Left colon (tissue), 2 donors: ENCODE measurements at regions not wholly inside any gene's neighbourhood (a gene's known extent, or its start where the extent isn't known, plus 50 kb on each side); places are given as distances from the start of the nearest gene placed in this dataset.
"Not testable (repeated sequence)": the region's sequence is repeated elsewhere in the genome, so short reads cannot be mapped to it uniquely, and the experiment has no call there.

ENCODE experiments used
- ATAC-seq: fragments of 200-7000 bp; cut with Tn5 transposase; one replicate; pipeline ENCODE4 v1.9.1; 2020; ENCODE audit warnings: mild to moderate bottlenecking, moderate library complexity
- DNase-seq, 2 donors: peaks; one replicate each; pipeline ENCODE4 v3.0.0-alpha.2; 2020
- intact Hi-C, 2 donors: fragments of 100-400 bp; cut with DNase I in 1 of 2; cut with micrococcal nuclease in 1 of 2; formaldehyde crosslinking; loops; one replicate each; pipeline versions ENCODE4 v1.11.2 to v1.14.0; 2022; cut with DNase I, micrococcal nuclease
- donor health status: DM: no; HTN: no; CAD: no.
- donor health status: DM: yes; HTN: yes; CAD: no.

DNA sequence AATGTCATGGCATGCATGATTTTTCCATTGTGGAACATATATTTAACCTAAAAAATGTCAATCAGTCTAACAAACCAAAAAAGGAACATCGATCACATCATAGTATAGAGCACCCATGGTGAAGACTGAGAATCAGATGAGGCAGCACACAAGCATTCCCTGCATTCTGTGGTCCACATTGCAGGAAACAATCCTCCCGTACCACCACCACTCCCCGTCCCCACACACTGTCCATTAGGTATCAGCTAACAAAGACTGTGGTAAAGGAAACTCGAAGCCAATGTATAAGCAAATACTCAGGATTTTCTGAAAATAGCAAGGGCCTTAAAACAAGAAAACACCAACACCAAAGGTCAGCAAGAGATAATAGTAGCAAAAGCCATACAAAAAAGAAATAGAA, 1104.4 kb upstream of the SEMA6A start:
- intact Hi-C loops: no loop called here
- no peak for ATAC-seq
- no peak for DNase-seq

GRCh38 chr5:117675646-117676045, 1101.0 kb upstream of the SEMA6A start:
- ATAC-seq (no peak), DNase-seq (no peak)
- intact Hi-C loops: no loop called here

DNA sequence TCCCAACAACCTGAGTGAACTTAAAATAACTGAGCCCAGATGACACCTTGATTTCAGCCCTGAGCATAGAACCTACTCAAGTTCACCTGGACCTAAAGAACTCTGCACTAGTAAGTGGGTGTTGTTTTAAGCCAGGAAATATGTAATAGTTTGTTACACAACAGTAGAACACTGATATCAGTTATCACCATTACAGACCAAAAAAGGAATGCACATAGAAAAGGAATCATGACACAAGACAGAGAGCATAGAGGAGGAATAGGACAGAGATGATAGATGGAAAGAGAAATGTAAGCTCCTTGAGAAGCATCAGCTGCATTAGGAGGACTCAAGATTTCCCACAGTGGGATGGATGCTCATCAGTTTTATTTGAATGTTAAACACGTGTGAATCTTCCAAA, 1096.9 kb upstream of the SEMA6A start:
- DNase-seq: no peak
- no peak for ATAC-seq
- intact Hi-C loops: no loop called here

DNA sequence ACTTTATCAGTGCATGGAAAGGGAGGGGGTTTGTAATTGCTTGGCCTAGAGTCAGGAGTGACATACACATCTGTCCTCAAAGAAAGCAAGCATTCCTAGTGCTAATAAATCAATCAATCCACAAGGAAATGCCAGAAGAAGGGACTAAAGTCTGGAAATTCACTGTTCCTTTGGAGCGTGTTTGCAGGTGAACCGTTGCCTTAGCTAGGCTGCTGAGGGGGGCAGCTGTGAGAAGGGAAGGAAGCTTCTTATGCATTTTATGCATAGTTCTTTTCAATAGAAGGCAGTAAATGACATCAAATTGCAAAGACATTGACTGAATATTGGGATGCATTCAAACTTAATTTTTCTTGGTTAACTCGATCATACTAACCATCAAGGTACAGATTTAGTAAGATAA, 1092.5 kb upstream of the SEMA6A start:
- DNase-seq: no peak
- intact Hi-C loops: no loop called here
- ATAC-seq: no peak

GRCh38 chr5:117665121-117665520, 1090.5 kb upstream of the SEMA6A start:
- ATAC-seq (no peak), DNase-seq (no peak)
- intact Hi-C loops: no loop called here

DNA sequence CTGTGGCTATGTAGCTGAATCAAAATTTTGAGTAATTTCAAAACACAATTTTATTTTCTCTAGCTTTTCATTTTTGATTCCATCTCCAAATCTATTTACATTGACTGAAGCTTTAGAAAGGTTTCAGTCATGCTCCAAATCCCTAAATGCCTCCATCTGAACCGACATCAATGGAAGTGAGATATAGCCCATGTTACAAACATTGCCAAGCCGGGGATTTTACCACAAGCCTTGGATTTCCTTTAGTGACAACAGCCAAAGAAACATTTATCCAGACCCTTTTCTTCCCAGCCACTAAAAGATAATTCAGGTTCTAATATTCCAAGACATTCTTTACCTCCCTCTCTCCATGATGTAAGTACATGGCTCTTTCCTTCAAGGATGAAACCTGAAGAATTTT, 1087.7 kb upstream of the SEMA6A start:
- ATAC-seq: no peak
- intact Hi-C loops: no loop called here
- no peak for DNase-seq

GRCh38 chr5:117657541-117657940, 1082.9 kb upstream of the SEMA6A start:
- DNase-seq: no peak
- intact Hi-C loops: no loop called here
- ATAC-seq: no peak

- no peak for ATAC-seq
- intact Hi-C loops: no loop called here
- no peak for DNase-seq
Observed at GRCh38 chr5:117652958-117653280, 1078.3 kb upstream of the SEMA6A start.

DNA sequence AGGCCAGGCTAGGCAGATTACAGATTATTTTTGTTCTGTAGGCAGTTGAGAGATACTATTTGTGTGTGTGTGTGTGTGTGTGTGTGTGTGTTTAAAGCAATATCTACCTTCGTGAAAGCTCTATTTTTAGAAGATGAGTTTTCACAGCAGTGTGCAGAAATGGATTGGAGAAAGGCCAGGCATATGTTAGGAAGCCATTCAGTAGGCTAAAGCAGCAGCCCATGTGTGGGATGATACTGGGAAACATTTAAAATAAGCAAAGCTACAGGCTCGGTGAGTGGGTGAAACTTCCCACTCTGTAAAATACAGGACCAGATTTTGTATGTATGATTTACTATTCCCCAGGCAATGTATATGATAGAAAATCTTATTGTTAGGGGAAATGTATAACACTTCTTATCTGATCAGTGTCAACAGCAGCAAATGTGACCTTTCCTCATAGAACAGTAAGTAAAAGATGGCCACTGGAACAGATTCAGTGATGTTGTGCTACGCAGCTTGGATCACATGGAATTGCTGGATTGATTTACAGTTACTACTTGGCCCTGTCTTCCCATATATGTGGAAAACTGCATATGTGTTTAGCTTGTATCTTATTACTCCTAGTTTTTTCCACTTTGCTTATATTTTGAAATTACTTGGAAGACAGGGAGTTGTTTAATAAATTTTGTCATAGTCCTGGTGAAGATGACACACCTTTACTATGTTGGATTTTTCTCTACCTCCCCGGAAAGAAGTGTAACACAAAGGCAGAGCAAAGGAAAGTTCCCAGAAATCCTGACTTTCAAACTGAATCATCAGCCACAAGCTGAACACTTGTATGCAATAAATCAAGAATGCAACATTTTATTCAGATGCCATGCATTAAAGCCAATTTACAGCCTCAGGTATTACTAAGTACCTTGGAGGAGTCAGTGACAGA, 1077.7 kb upstream of the SEMA6A start:
- intact Hi-C loops: no loop called here
- no peak for DNase-seq
- ATAC-seq: no peak

GRCh38 chr5:117649821-117650220, 1075.2 kb upstream of the SEMA6A start:
- no peak for ATAC-seq
- intact Hi-C loops: no loop called here
- DNase-seq: no peak

DNA sequence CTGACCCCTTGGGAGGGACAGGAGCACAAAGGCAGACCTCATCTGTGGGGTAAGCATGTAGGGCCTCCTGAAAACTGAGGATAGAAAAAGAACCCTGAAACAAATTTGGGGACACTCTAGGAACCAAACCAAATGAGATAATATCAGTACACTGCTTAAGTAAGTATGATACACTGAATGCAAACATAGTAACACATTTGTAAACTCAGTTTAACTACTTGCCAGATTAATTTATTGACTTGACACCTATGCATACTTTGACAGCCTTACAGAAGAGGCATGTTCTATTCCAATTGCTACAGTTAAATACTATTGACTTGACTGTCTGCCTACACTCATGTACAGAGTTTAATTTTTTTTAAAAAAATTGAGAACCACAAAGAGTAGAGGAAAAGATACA, 1070.8 kb upstream of the SEMA6A start:
- DNase-seq (no peak), ATAC-seq (no peak)
- intact Hi-C loops: no loop called here

GRCh38 chr5:117638581-117638980, 1064.0 kb upstream of the SEMA6A start:
- intact Hi-C loops: no loop called here
- ATAC-seq (no peak), DNase-seq (no peak)

DNA sequence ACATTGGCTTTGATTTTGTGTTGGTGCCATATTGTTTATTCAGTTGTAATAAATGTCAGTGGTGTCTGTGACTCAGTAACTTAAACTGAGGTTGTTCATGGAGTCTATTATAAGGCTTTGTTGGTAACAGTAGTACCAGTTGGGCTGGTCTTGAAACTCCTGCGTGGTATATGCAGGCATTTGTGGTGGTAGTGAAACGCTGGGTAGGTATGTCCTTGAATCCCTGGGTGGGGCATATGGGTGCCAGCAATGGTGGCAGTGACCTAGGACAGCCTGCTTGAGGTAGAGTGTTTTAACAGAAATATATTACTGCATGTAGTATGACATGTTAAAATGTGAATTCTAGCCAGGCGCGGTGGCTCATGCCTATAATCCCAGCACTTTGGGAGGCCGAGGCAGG, 1058.5 kb upstream of the SEMA6A start:
- no peak for ATAC-seq
- intact Hi-C loops: no loop called here
- DNase-seq: no peak

DNA sequence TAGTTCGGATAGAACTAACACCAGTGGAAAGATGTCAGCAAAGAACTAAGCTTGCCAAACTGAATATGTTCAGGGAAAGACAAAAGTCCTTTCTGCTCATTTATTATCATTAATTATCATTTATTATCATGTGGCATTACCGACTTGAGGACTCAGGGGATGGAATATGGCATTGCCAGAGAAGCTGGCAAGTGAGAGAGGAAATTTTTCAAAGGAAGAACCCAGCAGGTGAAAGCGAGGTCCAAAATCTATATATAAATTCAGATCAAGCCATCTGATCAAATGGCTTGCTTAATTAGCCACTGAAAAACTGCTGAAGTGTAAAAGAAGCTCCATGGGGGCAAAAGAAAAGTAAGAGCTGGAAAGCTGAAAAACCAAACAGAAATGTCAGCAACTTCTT, 1049.6 kb upstream of the SEMA6A start:
- DNase-seq (no peak), ATAC-seq (no peak)
- intact Hi-C loops: no loop called here

DNA sequence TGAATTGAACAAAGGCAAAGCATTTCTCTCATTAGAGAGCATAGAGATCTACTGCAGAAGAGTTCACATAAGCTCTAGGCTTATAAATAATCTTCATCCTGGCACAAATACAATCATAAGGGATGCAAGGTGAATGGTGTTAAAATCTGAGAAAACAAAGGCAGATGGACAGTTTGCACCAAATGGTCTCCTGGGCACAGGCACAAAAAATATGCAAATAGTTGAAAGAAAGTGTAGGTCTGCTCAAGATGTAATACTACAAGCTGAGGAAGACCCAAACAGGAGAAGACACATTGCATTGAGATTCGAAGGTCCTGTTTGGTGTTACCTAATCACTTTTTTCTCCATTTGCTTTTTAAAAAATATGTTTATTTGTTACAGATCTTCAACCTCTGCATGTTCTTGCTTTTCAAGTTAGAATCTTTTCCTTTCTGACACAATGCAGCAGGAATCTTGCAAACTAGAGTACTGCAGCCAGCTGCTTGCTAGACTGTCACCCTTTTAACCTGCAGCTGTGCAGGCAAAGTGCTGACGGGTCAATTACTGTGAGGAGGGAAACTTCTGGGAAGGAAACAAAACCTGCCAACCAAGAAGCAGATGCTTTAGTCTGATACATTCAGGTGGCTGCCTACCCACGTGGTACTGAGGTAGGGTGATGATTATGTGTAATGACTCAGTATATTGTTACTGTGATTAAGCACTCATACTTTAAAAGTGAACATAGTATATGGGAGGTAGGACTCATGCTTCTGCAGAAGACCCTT, 1048.6 kb upstream of the SEMA6A start:
- ATAC-seq (no peak), DNase-seq (no peak)
- intact Hi-C loops: no loop called here

DNA sequence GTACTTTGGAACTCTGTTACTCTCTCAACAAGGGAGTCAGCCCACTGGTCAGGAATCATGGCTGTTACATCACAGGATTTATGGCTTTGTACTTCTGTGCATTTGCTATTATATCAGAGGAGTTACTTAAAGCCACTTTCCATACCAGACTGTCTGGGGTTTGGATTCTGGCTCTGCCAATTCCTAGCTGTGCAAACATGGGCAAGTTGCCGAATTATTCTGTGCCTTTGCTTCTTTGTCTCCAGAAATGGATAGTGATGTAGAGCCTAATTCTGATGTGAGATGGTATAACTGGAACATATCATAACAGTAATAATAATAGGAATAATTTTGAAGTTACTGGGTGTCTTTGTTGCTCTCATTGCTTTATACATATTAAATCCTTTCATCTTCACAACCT, 1047.3 kb upstream of the SEMA6A start:
- intact Hi-C loops: no loop called here
- ATAC-seq: no peak
- DNase-seq: no peak

DNA sequence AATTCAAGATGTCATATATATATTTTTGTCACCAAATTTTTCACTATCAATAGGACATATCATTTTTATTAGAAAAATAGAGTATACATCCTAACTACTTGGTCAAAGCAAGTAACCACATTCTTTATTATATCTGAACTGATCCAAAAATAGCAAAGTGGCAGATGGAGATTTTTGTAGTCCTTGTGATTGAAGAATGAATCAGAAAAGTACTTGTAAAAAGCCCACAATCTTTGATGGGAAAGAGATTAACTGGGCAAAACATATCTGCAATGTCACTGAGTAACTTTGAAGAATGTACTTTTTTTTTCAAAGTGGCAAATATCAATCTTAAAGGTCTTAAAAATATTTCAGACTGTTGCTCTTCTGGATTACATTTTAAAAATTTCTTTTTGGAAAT, 1040.6 kb upstream of the SEMA6A start:
- intact Hi-C loops: no loop called here
- no peak for DNase-seq
- no peak for ATAC-seq

DNA sequence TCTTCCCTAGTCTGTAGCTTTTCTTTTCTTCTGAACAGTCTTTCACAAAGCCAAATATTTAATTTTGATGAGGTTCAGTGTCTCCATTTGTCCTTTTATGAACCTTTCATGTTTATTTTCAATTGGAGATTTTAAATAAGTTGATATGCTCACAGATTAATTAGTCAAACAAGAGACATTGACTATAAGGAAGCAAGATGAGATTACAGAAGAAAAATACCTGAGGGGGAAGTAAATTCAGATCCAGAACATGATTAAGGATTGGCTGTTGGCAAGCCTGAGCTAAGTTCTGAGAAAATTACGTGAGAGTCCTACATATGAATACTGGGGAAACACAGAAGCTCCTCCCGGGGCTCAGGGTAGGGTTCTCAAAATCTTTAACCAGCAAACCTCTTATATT, 1039.8 kb upstream of the SEMA6A start:
- ATAC-seq (no peak), DNase-seq (no peak)
- intact Hi-C loops: no loop called here

DNA sequence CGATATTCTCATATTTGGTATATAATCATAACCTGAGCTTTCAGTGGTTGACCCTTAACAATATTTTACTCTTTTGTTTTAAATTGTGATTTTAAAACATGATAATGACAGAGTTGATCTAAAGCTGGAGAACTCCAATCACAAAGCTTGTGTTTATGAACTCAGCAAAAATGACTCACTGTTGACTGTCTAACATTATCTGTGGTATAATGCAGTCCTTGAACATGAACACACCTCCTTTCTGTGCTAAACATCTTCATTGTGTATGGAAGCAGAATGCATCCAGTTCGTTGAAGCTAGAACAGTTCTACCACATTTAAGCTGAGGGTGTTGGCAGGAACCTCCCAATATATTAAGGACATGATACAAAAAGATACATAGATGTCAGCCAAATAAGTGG, 1030.2 kb upstream of the SEMA6A start:
- ATAC-seq: no peak
- intact Hi-C loops: no loop called here
- no peak for DNase-seq

GRCh38 chr5:117599811-117600210, 1025.2 kb upstream of the SEMA6A start:
- DNase-seq, ATAC-seq, intact Hi-C loops: not testable (repeated sequence)

DNA sequence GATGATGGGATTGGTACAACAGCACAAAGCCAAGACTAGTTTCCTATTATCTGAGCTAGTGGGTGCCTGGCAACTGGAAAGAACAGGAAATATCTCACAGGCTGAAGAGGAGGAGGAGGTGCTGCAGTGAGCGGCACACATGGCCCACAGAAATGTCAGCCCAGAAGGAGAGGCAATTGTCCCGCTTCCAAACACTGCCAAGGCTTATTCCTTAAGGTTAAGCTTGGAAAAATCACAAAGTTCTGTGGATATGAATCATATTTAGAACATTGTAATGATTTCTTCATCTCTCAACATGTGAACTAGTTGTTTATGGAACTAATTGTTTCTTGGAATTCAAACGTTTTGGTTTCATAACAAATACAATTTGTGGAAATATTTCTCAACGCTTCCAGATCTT, 1019.5 kb upstream of the SEMA6A start:
- no peak for ATAC-seq
- intact Hi-C loops: no loop called here

More for the DNA sequence above, 1019.5 kb upstream of the SEMA6A start:
- no peak for DNase-seq
